ENCODE measurements at regions not wholly inside any gene's neighbourhood (a gene's known extent, or its start where the extent isn't known, plus 50 kb on each side); places are given as distances from the start of the nearest gene placed in this dataset.

DNA sequence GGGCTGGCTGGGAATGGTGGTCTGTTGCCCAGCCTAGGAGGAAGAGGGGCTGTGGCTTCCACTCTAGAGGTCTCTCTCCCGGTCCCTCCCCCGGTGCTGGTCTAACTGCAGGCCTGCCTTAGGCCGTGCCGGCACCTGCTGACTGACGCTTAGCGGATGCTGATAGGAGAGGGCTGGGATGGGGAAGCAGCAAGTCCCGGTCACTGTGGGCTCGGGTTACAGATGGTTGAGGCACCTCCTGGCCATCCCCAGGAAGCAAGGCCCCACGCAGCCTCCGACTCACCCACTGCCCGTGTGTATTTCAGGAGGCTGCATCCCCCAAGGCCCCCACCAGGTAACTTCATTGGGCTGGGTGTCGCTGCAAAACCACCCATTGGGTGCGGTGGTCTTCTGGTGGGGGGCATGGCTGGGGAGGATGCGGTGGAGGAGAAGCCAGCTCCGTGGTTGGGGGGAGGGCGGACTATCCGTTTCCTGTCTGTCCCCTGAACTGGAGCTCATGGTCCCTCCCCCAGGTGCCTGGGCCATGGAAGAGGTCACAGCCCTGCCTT, 278.9 kb downstream of the SEC14L1 start (continued):
- TF ChIP-seq GPBP1L1 (CRISPR knock-in tag; IDR thresholded peaks at IDR 0.05): no peak
- no peak for TF ChIP-seq ZNF296 (CRISPR knock-in tag; conservative IDR thresholded peaks at IDR 0.05)
- TF ChIP-seq ZNF546 (CRISPR knock-in tag; conservative IDR thresholded peaks at IDR 0.05): no peak
- no peak for TF ChIP-seq POLR2G (IDR thresholded peaks at IDR 0.05; ENCODE audit: low read depth, low read length)
- TF ChIP-seq ZNF407 (CRISPR knock-in tag; IDR thresholded peaks at IDR 0.05; ENCODE audit: not compliant biosample characterization): peak; percentile 28
- TF ChIP-seq EZH2 (conservative IDR thresholded peaks at IDR 0.05; ENCODE audit: low read depth, low read length): no peak
- no peak for TF ChIP-seq ZNF672 (CRISPR knock-in tag; IDR thresholded peaks at IDR 0.05)
- TF ChIP-seq ZNF430 (CRISPR knock-in tag; IDR thresholded peaks at IDR 0.05): no peak
- TF ChIP-seq NFRKB (IDR thresholded peaks at IDR 0.05): no peak
- TF ChIP-seq ZNF317 (CRISPR knock-in tag; IDR thresholded peaks at IDR 0.05): no peak
- TF ChIP-seq ZBTB40 (IDR thresholded peaks at IDR 0.05): no peak
- no peak for TF ChIP-seq ZBTB40 (CRISPR knock-in tag; IDR thresholded peaks at IDR 0.05)

Measured in HepG2 (cell line).